ENCODE measurements at regions not wholly inside any gene's neighbourhood (a gene's known extent, or its start where the extent isn't known, plus 50 kb on each side); places are given as distances from the start of the nearest gene placed in this dataset.
A peak's percentile ranks its signal among the peaks of the same experiment; 100 is the strongest.

- no peak overlapping the region for H3K4me3 ChIP-seq (ENCODE audit: insufficient read length, low read depth)
- TF ChIP-seq YY1 (IDR thresholded peaks at IDR 0.05; ENCODE audit: insufficient read depth, insufficient read length): no peak
- no peak for TF ChIP-seq ZNF274 (IDR thresholded peaks at IDR 0.05; ENCODE audit: low read depth, low read length)
- TF ChIP-seq SUZ12 (IDR thresholded peaks at IDR 0.05; ENCODE audit: extremely low read depth, insufficient read depth, insufficient read length): no peak
- no peaks in the 10 kb centered on the region for H3K36me3 ChIP-seq (ENCODE audit: insufficient read depth, insufficient read length, low read length)
- H3K4me1 ChIP-seq (ENCODE audit: insufficient read depth, insufficient read length): no peaks in the 10 kb centered on the region
- H3K27me3 ChIP-seq (ENCODE audit: insufficient read depth, insufficient read length): no peaks in the 10 kb centered on the region
- no peak overlapping the region for H3K9ac ChIP-seq (ENCODE audit: insufficient read length, low read depth)
- H3K9me3 ChIP-seq (ENCODE audit: insufficient read depth, low read length): 0 out of 2 replicates have a peak, but pooled peaks cover 5% of the 10 kb centered on the region
- DNase-seq (ENCODE audit: low read depth, low spot score): peak; percentile 48
These were observed 214.5 kb downstream of the BARX2 start for GRCh38 chr11:129590030-129590752.

- H3K4me1 ChIP-seq (ENCODE audit: insufficient read depth, insufficient read length): no peaks in the 10 kb centered on the region
- no peak for TF ChIP-seq SUZ12 (IDR thresholded peaks at IDR 0.05; ENCODE audit: extremely low read depth, insufficient read depth, insufficient read length)
- TF ChIP-seq YY1 (IDR thresholded peaks at IDR 0.05; ENCODE audit: insufficient read depth, insufficient read length): no peak
- no peak for TF ChIP-seq ZNF274 (IDR thresholded peaks at IDR 0.05; ENCODE audit: low read depth, low read length)
- H3K27me3 ChIP-seq (ENCODE audit: insufficient read depth, insufficient read length): no peaks in the 10 kb centered on the region
- H3K9me3 ChIP-seq (ENCODE audit: insufficient read depth, low read length): 0 out of 2 replicates have a peak, but pooled peaks cover 5% of the 10 kb centered on the region
- no peak for DNase-seq (ENCODE audit: low read depth, low spot score)
- H3K4me3 ChIP-seq (ENCODE audit: insufficient read length, low read depth): no peak overlapping the region
- no peaks in the 10 kb centered on the region for H3K36me3 ChIP-seq (ENCODE audit: insufficient read depth, insufficient read length, low read length)
- no peak overlapping the region for H3K9ac ChIP-seq (ENCODE audit: insufficient read length, low read depth)
These were observed 215.3 kb downstream of the BARX2 start for GRCh38 chr11:129590753-129591475.

GRCh38 chr11:129591527-129591926 is 215.9 kb downstream of the BARX2 start:
- Histone ChIP-seq H3K4me1 (ENCODE audit: insufficient read depth, insufficient read length) (no peaks in the 10 kb centered on the region), H3K36me3 (ENCODE audit: insufficient read depth, insufficient read length, low read length) (no peaks in the 10 kb centered on the region), H3K9ac (ENCODE audit: insufficient read length, low read depth) (no peak overlapping the region), H3K27me3 (ENCODE audit: insufficient read depth, insufficient read length) (no peaks in the 10 kb centered on the region), H3K4me3 (ENCODE audit: insufficient read length, low read depth) (no peak overlapping the region), H3K9me3 (ENCODE audit: insufficient read depth, low read length) (0 out of 2 replicates have a peak, but pooled peaks cover 5% of the 10 kb centered on the region)
- DNase-seq (ENCODE audit: low read depth, low spot score): no peak
- no peak for TF ChIP-seq SUZ12 (IDR thresholded peaks at IDR 0.05; ENCODE audit: extremely low read depth, insufficient read depth, insufficient read length)
- no peak for TF ChIP-seq ZNF274 (IDR thresholded peaks at IDR 0.05; ENCODE audit: low read depth, low read length)
- no peak for TF ChIP-seq YY1 (IDR thresholded peaks at IDR 0.05; ENCODE audit: insufficient read depth, insufficient read length)

DNA sequence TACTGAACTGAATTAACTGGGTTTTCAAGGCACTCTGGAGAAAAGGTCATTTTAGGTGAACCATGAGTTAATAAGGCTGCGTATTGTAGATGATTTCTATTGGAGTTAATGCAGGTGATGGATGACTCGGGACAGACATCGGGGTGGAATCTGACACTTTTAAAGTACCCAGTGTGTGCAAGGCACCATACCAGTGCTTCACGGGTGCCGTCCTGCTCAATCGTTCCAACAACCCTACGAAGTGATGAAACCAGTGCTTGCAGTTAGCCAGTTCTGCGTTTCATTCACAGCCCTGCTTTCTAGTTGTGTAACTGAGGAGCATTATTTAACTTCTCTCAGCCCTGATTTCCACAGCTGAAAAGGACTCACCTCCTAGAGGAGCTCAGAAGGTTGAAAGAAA is 216.5 kb downstream of the BARX2 start:
- Histone ChIP-seq H3K4me3 (ENCODE audit: insufficient read length, low read depth) (no peak overlapping the region), H3K27me3 (ENCODE audit: insufficient read depth, insufficient read length) (no peaks in the 10 kb centered on the region), H3K9me3 (ENCODE audit: insufficient read depth, low read length) (0 out of 2 replicates have a peak, but pooled peaks cover under 1% of the 10 kb centered on the region), H3K36me3 (ENCODE audit: insufficient read depth, insufficient read length, low read length) (no peaks in the 10 kb centered on the region), H3K4me1 (ENCODE audit: insufficient read depth, insufficient read length) (no peaks in the 10 kb centered on the region), H3K9ac (ENCODE audit: insufficient read length, low read depth) (no peak overlapping the region)
- DNase-seq (ENCODE audit: low read depth, low spot score): no peak
- TF ChIP-seq SUZ12 (IDR thresholded peaks at IDR 0.05; ENCODE audit: extremely low read depth, insufficient read depth, insufficient read length) (no peak), ZNF274 (IDR thresholded peaks at IDR 0.05; ENCODE audit: low read depth, low read length) (no peak), YY1 (IDR thresholded peaks at IDR 0.05; ENCODE audit: insufficient read depth, insufficient read length) (no peak)

DNA sequence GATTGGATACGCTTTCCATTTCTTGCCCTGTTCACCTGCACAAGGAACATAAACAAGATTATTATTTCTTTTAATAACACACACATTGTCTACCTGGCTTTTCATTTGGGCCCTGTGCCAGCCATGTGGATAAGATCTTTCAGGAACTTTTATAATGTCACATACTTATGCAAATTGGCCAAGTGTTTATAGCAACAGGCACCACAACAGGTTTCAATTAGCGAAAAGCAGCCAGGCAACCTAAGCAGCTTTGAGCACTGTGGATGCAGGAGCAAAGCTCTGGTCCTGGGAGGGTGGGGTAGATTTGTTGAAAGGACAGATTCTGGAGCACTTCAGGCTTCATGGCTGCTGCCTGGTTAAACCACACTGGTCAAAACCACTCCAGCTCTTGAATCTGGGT is 217.4 kb downstream of the BARX2 start:
- no peaks in the 10 kb centered on the region for H3K36me3 ChIP-seq (ENCODE audit: insufficient read depth, insufficient read length, low read length)
- peak; percentile 13 for DNase-seq (ENCODE audit: low read depth, low spot score)
- H3K4me3 ChIP-seq (ENCODE audit: insufficient read length, low read depth): no peak overlapping the region
- H3K4me1 ChIP-seq (ENCODE audit: insufficient read depth, insufficient read length): no peaks in the 10 kb centered on the region
- H3K9me3 ChIP-seq (ENCODE audit: insufficient read depth, low read length): no peaks in the 10 kb centered on the region
- no peak overlapping the region for H3K9ac ChIP-seq (ENCODE audit: insufficient read length, low read depth)
- no peaks in the 10 kb centered on the region for H3K27me3 ChIP-seq (ENCODE audit: insufficient read depth, insufficient read length)
- TF ChIP-seq SUZ12 (IDR thresholded peaks at IDR 0.05; ENCODE audit: extremely low read depth, insufficient read depth, insufficient read length): no peak
- TF ChIP-seq YY1 (IDR thresholded peaks at IDR 0.05; ENCODE audit: insufficient read depth, insufficient read length): no peak
- no peak for TF ChIP-seq ZNF274 (IDR thresholded peaks at IDR 0.05; ENCODE audit: low read depth, low read length)

- Histone ChIP-seq H3K9me3 (ENCODE audit: insufficient read depth, low read length) (no peaks in the 10 kb centered on the region), H3K36me3 (ENCODE audit: insufficient read depth, insufficient read length, low read length) (no peaks in the 10 kb centered on the region), H3K27me3 (ENCODE audit: insufficient read depth, insufficient read length) (no peaks in the 10 kb centered on the region), H3K9ac (ENCODE audit: insufficient read length, low read depth) (no peak overlapping the region), H3K4me3 (ENCODE audit: insufficient read length, low read depth) (no peak overlapping the region), H3K4me1 (ENCODE audit: insufficient read depth, insufficient read length) (no peaks in the 10 kb centered on the region)
- DNase-seq (ENCODE audit: low read depth, low spot score): no peak
- TF ChIP-seq SUZ12 (IDR thresholded peaks at IDR 0.05; ENCODE audit: extremely low read depth, insufficient read depth, insufficient read length) (no peak), ZNF274 (IDR thresholded peaks at IDR 0.05; ENCODE audit: low read depth, low read length) (no peak), YY1 (IDR thresholded peaks at IDR 0.05; ENCODE audit: insufficient read depth, insufficient read length) (no peak)
These were observed 219.7 kb downstream of the BARX2 start for GRCh38 chr11:129595038-129595962.

All from NT2/D1 (cell line).